ENCODE measurements at regions not wholly inside any gene's neighbourhood (a gene's known extent, or its start where the extent isn't known, plus 50 kb on each side); places are given as distances from the start of the nearest gene placed in this dataset.

- TF ChIP-seq, protein P1, sequence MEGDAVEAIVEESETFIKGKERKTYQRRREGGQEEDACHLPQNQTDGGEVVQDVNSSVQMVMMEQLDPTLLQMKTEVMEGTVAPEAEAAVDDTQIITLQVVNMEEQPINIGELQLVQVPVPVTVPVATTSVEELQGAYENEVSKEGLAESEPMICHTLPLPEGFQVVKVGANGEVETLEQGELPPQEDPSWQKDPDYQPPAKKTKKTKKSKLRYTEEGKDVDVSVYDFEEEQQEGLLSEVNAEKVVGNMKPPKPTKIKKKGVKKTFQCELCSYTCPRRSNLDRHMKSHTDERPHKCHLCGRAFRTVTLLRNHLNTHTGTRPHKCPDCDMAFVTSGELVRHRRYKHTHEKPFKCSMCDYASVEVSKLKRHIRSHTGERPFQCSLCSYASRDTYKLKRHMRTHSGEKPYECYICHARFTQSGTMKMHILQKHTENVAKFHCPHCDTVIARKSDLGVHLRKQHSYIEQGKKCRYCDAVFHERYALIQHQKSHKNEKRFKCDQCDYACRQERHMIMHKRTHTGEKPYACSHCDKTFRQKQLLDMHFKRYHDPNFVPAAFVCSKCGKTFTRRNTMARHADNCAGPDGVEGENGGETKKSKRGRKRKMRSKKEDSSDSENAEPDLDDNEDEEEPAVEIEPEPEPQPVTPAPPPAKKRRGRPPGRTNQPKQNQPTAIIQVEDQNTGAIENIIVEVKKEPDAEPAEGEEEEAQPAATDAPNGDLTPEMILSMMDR (IDR thresholded peaks at IDR 0.05; ENCODE audit: low read depth, low read length), result no peak
- TF ChIP-seq POLR2A (IDR thresholded peaks at IDR 0.05; ENCODE audit: extremely low read depth, insufficient read length), result no peak
Measured at GRCh38 chr10:35993591-35994515, 351.8 kb upstream of the FZD8 start.
